HCT116 (cell line): ENCODE measurements at regions not wholly inside any gene's neighbourhood (a gene's known extent, or its start where the extent isn't known, plus 50 kb on each side); places are given as distances from the start of the nearest gene placed in this dataset.

Source experiments
- ATAC-seq: fragments of 200-7000 bp; cut with Tn5 transposase; 2 replicates; pipeline ENCODE4 v1.9.1; 2020; ENCODE audit warnings: mild to moderate bottlenecking, moderate library complexity
- BruUV-seq: library from RNA; stranded (reverse); fragments of 400-500 nt; replicated peaks from 2 replicates; lab custom pipeline; 2021; lab: Mats Ljungman, UMichigan
- CTCF ChIA-PET: fragments of 300-600 bp; sonication (Branson Sonifier 250); formaldehyde crosslinking; loops from one replicate; lab custom pipeline; 2021; ENCODE audit warnings: antibody characterized with exemption; lab: Charles Lee
- POLR2A ChIA-PET: fragments of 300-600, 350-600 bp; sonication (Branson Sonifier 250); formaldehyde crosslinking; loops from one replicate; lab custom pipeline; 2021; ENCODE audit warnings: antibody characterized with exemption; lab: Charles Lee
- RAD21 ChIA-PET, 2 experiments: fragments of 300-600 bp; sonication (Branson Sonifier 250); formaldehyde crosslinking; loops; one replicate each; lab custom pipeline; 2023; ENCODE audit warnings: low total read pairs in 2 of 2; ENCODE audit not compliant: uncharacterized antibody in 2 of 2, unreplicated experiment in 2 of 2, low non-redundant PET in 1 of 2; lab: Charles Lee
- DNase-seq: peaks from one replicate; pipeline ENCODE4 v3.0.0-alpha.2; 2010; ENCODE audit warnings: low read depth, low spot score
- H2AFZ ChIP-seq: fragments of 200-600 bp; shearing (Covaris generic), sonication (generic); 2 replicates; pipeline ENCODE4 v1.6.1; 2017; ENCODE audit warnings: low read depth, mixed run types, mixed read lengths, antibody characterized with exemption, low read length; ENCODE audit not compliant: poor library complexity, severe bottlenecking
- H3K27ac ChIP-seq: 2 replicates; pipeline ENCODE4 v1.5.1; 2012; ENCODE audit warnings: low read depth, low read length
- H3K27me3 ChIP-seq: fragments of 200-600 bp; sonication (generic); 2 replicates; pipeline ENCODE4 v1.6.1; 2016; ENCODE audit warnings: mixed run types, low read length, mixed read lengths; ENCODE audit not compliant: insufficient read depth
- H3K36me3 ChIP-seq, 2 experiments: fragments of 200-500 bp in 1 of 2; fragments of 200-600 bp in 1 of 2; sonication (Bioruptor generic) in 1 of 2; sonication (generic) in 1 of 2; 2 replicates each; pipeline versions ENCODE4 v1.5.1 to v1.6.1; 2014 to 2016; ENCODE audit warnings: low read length in 2 of 2, inconsistent platforms in 1 of 2, mixed read lengths in 1 of 2, mixed run types in 1 of 2; ENCODE audit not compliant: insufficient read depth in 2 of 2, control insufficient read depth in 1 of 2
- H3K4me1 ChIP-seq, 2 experiments: fragments of 200-600 bp in 1 of 2; sonication (generic) in 1 of 2; 2 replicates each; pipeline versions ENCODE4 v1.5.1 to v1.6.1; 2012 to 2017; ENCODE audit warnings: low read length in 2 of 2, inconsistent platforms in 1 of 2, mild to moderate bottlenecking in 1 of 2, mixed read lengths in 1 of 2, mixed run types in 1 of 2, moderate library complexity in 1 of 2; ENCODE audit not compliant: insufficient read depth in 2 of 2, control insufficient read depth in 1 of 2
- H3K4me2 ChIP-seq: fragments of 200-600 bp; sonication (generic); 2 replicates; pipeline ENCODE4 v1.6.1; 2017; ENCODE audit warnings: mixed run types, low read length, mixed read lengths
- H3K4me3 ChIP-seq, 2 experiments: fragments of 200-600 bp in 1 of 2; sonication (generic) in 1 of 2; replicated peaks in 1 of 2; 2 replicates each; pipeline ENCODE4 v1.5.1; 2011 to 2016; ENCODE audit warnings: low read length in 2 of 2, control low read depth in 1 of 2, low read depth in 1 of 2, mild to moderate bottlenecking in 1 of 2, mixed read lengths in 1 of 2, mixed run types in 1 of 2
- H3K79me2 ChIP-seq: fragments of 200-600 bp; sonication (generic); 2 replicates; pipeline ENCODE4 v1.6.1; 2017; ENCODE audit warnings: mild to moderate bottlenecking, mixed run types, low read length, moderate library complexity, mixed read lengths; ENCODE audit not compliant: insufficient read depth
- H3K9ac ChIP-seq: fragments of 200-600 bp; sonication (generic); 2 replicates; pipeline ENCODE4 v1.6.1; 2016; ENCODE audit warnings: low read length, mixed read lengths
- H3K9me2 ChIP-seq: fragments of 200-600 bp; sonication (generic), shearing (Covaris generic); 2 replicates; pipeline ENCODE4 v1.6.1; 2017; ENCODE audit warnings: mixed run types, mild to moderate bottlenecking, moderate library complexity; ENCODE audit not compliant: insufficient read depth
- H3K9me3 ChIP-seq, 2 experiments: fragments of 200-500 bp in 1 of 2; fragments of 200-600 bp in 1 of 2; sonication (Bioruptor generic) in 1 of 2; sonication (generic) in 1 of 2; 2 replicates each; pipeline ENCODE4 v1.6.1; 2014 to 2017; ENCODE audit warnings: low read length in 2 of 2, mixed read lengths in 2 of 2, inconsistent platforms in 1 of 2, low read depth in 1 of 2, mild to moderate bottlenecking in 1 of 2, mixed run types in 1 of 2, moderate library complexity in 1 of 2; ENCODE audit not compliant: control insufficient read depth in 1 of 2, insufficient read depth in 1 of 2
- H4K20me1 ChIP-seq: fragments of 200-600 bp; sonication (generic), shearing (Covaris generic); 2 replicates; pipeline ENCODE4 v1.6.1; 2017; ENCODE audit warnings: mixed run types, mild to moderate bottlenecking, moderate library complexity; ENCODE audit not compliant: insufficient read depth
- CEBPB ChIP-seq: IDR thresholded peaks from 2 replicates; pipeline ENCODE4 v1.6.1; 2012; ENCODE audit warnings: low read depth
- CTCF ChIP-seq, 3 experiments: fragments of 200-600 bp in 1 of 3; sonication (generic) in 1 of 3; IDR thresholded peaks in 2 of 3; conservative IDR thresholded peaks in 1 of 3; 2 replicates each; pipeline ENCODE4 v1.5.1; 2012 to 2017; ENCODE audit warnings: low read depth in 2 of 3, low read length in 2 of 3, antibody characterized with exemption in 1 of 3, borderline replicate concordance in 1 of 3, control low read depth in 1 of 3, mild to moderate bottlenecking in 1 of 3, mixed read lengths in 1 of 3, mixed run types in 1 of 3, moderate library complexity in 1 of 3; ENCODE audit not compliant: insufficient read depth in 1 of 3
- EGR1 ChIP-seq: IDR thresholded peaks from 2 replicates; pipeline ENCODE4 v1.6.1; 2012; ENCODE audit warnings: low read depth
- ELF1 ChIP-seq: IDR thresholded peaks from 2 replicates; pipeline ENCODE4 v1.6.1; 2012; ENCODE audit warnings: low read depth, borderline replicate concordance
- EZH2phosphoT487 ChIP-seq: fragments of 200-600 bp; IDR thresholded peaks from 2 replicates; pipeline ENCODE4 v1.6.1; 2018; ENCODE audit warnings: antibody characterized with exemption, borderline replicate concordance
- JUND ChIP-seq: IDR thresholded peaks from 2 replicates; pipeline ENCODE4 v1.6.1; 2012
- POLR2A ChIP-seq: IDR thresholded peaks from 2 replicates; pipeline ENCODE4 v1.7.0; 2011; ENCODE audit warnings: borderline replicate concordance; ENCODE audit not compliant: insufficient read depth, insufficient read length; ENCODE audit errors: extremely low read depth
- POLR2AphosphoS5 ChIP-seq: IDR thresholded peaks from 2 replicates; pipeline ENCODE4 v1.6.1; 2011; ENCODE audit warnings: mild to moderate bottlenecking, low read depth, low read length, moderate library complexity
- RAD21 ChIP-seq: IDR thresholded peaks from 2 replicates; pipeline ENCODE4 v1.6.1; 2012; ENCODE audit warnings: low read depth, mild to moderate bottlenecking
- SIN3A ChIP-seq: IDR thresholded peaks from 2 replicates; pipeline ENCODE4 v1.6.1; 2012; ENCODE audit warnings: low read depth
- SP1 ChIP-seq: IDR thresholded peaks from 2 replicates; pipeline ENCODE4 v1.6.1; 2012; ENCODE audit warnings: low read depth
- SRF ChIP-seq: IDR thresholded peaks from 2 replicates; pipeline ENCODE4 v1.6.1; 2012; ENCODE audit warnings: low read depth
- TCF7L2 ChIP-seq: IDR thresholded peaks from 2 replicates; pipeline ENCODE4 v1.7.0; 2011; ENCODE audit warnings: borderline replicate concordance, inconsistent platforms; ENCODE audit not compliant: insufficient read depth, insufficient read length; ENCODE audit errors: extremely low read depth
- intact Hi-C: fragments of 100-400 bp; cut with micrococcal nuclease; formaldehyde crosslinking; loops from 2 replicates; pipeline ENCODE4 v1.10.0; 2022

GRCh38 chr13:59374691-59375090 lies 789.0 kb downstream of the DIAPH3 start:
- no peaks in the 10 kb centered on the region for H3K36me3 ChIP-seq
- CTCF ChIA-PET = no interaction called here
- no peaks in the 10 kb centered on the region; a peak in 1 of 4 replicates for H3K9me3 ChIP-seq
- no peak overlapping the region for H3K27ac ChIP-seq
- no peaks in the 10 kb centered on the region for H3K79me2 ChIP-seq
- BruUV-seq = no TSS peak
- TF ChIP-seq CEBPB = no peak
- no peak for TF ChIP-seq JUND
- no peak for TF ChIP-seq POLR2A
- no peak for TF ChIP-seq EGR1
- no peak for TF ChIP-seq SIN3A
- no peak for TF ChIP-seq TCF7L2
- no peak for TF ChIP-seq SP1
- TF ChIP-seq RAD21 = no peak
- no peak for TF ChIP-seq CTCF (IDR thresholded peaks at IDR 0.05 in 2 of 3, conservative IDR thresholded peaks at IDR 0.05 in 1 of 3; ENCODE audit: borderline replicate concordance in 1 of 3, insufficient read depth in 1 of 3, low read depth in 2 of 3, low read length in 2 of 3)
- no peak for TF ChIP-seq SRF
- no peak for TF ChIP-seq ELF1
- no peak for TF ChIP-seq POLR2AphosphoS5
- TF ChIP-seq EZH2phosphoT487 = no peak
- RAD21 ChIA-PET = no interaction called here
- no peaks in the 10 kb centered on the region for H3K4me1 ChIP-seq
- DNase-seq = no peak
- POLR2A ChIA-PET = no interaction called here
- H3K4me2 ChIP-seq = no peak overlapping the region
- no peaks in the 10 kb centered on the region for H3K9me2 ChIP-seq
- no peak overlapping the region for H3K9ac ChIP-seq
- intact Hi-C loops = no loop called here
- no peaks in the 10 kb centered on the region for H4K20me1 ChIP-seq
- H3K27me3 ChIP-seq = no peaks in the 10 kb centered on the region
- H2AFZ ChIP-seq = no peak overlapping the region
- H3K4me3 ChIP-seq = no peak overlapping the region
- ATAC-seq = no peak
